GM11168 (cell line): ENCODE measurements at regions not wholly inside any gene's neighbourhood (a gene's known extent, or its start where the extent isn't known, plus 50 kb on each side); places are given as distances from the start of the nearest gene placed in this dataset.
"Not testable (repeated sequence)": the region's sequence is repeated elsewhere in the genome, so short reads cannot be mapped to it uniquely, and the experiment has no call there.

Experiments used
- in situ Hi-C: fragments of 300-500 bp; cut with MboI; formaldehyde crosslinking; loops from one replicate; pipeline ENCODE4 v1.12.0; 2022; ENCODE audit warnings: low sequenced_read_pairs; ENCODE audit not compliant: unreplicated experiment

DNA sequence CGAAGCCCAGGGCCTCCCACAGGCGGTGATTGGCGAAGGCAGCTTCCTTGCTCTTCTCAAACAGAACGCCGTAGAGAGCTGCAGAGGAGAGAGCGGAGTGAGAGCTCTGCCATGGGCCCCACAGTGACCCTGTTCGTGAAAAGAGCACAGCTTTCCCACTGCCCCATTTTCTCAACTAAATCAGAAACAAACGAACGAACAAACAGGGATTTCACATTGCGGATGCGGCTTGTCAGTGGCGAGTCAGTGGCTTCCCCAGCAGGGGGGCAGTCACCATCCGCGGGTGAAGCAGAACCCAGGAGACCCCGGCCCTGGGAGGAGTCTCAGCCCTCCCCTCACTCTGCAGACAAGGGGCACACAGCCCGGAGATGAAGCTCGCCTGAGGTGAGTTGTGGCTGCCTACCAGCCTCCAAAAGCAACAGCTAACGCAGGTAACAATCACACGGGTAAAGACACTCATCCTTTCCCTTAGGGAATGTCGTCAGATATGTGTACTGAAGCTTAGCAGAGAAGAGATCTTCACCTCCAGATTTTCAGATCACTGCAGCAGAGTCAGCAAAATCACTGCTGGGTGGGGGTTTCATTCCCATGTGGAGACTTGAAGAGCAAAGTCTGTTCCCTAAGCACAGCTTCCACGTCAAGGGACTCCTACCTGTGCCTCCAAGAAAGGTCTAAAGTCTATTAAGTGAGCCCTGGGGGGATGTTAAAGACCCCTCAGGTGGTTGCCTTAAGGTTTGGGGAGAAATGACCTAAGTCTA is 51.2 kb upstream of the GPR31 start:
- in situ Hi-C loops, result loop anchor here (5.0 kb wide), 1 partner anchor 108 kb away; no protein-coding TSS in a partner anchor

DNA sequence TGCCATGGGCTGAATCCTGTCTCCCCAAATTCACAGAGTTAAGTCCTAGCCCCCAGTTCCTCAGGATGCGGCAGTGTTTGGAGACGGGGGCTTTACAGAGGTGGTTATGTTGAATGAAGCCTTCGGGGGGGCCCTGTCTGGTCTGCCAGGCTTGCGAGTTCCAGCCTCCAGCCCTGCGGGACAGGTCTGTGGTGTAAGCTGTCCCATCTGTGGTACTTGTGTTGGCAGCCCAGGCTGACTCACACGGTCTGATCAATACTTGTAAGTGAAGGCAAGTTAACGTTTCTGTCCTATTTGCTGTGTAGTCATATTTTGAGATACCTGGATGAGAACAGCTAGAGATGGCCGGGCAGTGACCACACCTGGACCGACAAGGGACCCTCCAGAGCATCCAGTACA is 51.8 kb upstream of the GPR31 start:
- in situ Hi-C loops, result loop anchor here (5.0 kb wide), 1 partner anchor 108 kb away; no protein-coding TSS in a partner anchor

DNA sequence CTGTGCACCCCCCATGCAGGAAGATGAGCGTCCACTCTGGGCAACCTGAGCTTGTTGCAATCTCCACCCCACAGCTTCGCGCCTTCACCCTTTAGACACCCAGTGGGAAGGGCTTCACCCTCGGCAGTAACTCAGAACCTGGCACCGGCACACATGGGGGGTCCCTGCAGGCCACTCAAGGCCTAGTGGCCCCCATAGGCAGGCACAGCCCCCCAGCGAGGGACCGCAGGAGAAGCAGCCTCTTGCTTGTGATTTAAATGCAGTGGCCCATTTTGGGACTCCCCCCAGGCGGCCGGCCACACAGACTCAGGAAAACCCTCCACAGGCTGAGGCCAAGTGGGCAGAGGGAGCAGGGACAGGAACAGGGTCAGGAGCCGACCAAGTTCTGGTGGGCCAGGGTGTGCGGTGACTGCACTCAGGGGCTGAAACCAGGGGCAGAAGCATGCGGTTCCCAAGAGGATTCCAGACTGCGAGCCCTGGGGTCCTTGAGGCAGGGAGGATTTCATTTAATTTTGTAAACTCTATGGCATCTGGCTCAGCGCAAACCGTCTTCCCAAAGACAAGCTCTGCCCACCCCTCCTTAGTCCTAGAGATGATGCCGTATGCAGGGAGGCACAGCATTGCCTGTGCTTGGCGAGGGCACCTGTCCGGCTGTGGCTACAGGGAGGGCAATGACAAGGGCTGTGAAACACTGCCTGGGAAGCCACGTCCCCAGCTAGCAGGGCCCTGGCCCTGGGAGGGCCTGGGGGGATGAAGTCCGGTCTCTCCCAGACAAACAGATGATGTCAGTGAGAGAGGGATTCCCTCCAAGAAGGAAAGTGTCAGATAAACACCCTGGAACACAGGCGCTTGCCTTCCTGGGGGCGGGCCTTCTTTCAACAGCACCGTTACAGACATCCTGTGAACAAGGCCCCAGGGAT is 52.9 kb upstream of the GPR31 start:
- in situ Hi-C loops, result no loop called here

DNA sequence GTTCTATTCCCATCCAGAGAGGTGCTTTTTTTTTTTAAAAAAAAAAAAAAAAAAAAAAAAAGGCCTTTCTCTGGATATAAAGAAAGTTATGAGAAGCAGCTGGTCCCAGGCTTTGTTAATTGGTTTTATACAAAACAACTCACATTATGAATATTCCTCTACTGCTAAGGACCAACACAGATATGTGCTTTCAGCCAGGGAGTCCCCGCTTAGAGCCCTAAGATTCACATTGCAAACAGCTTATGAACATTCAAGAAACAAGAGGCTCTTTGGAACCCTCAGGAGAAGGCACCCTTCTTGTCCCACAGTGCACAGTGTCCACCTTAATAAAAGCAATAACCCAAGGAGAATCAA is 53.5 kb upstream of the GPR31 start:
- in situ Hi-C loops, result no loop called here

DNA sequence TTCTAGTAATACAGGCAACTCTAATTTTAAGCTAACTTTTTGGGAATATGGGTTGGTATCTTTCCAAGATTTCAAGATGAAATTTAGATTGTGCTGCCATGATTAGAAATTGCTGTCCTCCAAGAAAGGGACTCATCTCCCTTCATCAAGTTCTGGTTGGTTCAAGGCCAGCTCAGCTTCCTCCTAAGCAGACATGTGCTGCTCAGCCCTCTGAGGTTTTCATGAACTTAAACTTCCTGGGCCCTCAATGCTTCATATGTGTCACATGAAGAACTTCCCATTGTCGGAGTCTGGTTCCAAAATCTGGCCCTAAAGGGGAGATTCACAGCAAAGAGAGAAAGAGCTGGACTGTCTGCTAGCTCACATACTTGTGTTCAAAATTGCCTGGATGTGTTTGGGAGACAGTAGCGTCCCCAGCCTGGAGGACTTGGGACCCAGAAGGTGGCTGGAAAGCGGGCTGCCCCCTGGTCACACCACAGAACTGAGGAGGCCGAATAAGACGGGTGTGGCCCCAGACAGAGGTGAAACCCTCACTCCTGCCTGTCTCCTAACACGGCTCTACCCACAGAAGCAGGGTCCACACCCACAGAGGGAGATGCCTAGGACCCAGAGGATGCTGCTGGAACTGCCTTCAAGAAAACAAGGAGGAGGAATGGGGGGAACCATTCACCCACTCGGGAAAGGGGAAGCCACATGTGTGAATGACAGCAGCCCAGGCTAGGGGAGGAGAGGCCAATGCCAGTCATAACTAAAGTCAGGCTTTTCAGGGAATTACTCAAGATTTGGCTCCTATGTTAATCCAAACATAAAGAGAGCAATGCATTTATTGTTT is 54.3 kb upstream of the GPR31 start:
- in situ Hi-C loops, result no loop called here

DNA sequence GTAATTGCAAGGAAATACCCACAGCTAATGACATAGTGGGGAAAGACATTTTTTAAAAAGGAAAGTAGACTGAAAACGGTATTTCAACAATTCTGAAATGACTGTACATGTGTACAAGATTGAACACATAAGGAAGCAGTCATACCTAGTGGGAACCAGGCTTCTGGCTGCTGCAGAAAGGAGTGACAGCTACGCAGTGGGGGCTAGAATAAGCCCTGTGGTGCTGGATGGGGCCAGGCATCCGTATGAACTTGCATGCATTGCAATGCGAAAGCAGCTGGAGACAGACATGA is 54.9 kb upstream of the GPR31 start:
- in situ Hi-C loops, result no loop called here

DNA sequence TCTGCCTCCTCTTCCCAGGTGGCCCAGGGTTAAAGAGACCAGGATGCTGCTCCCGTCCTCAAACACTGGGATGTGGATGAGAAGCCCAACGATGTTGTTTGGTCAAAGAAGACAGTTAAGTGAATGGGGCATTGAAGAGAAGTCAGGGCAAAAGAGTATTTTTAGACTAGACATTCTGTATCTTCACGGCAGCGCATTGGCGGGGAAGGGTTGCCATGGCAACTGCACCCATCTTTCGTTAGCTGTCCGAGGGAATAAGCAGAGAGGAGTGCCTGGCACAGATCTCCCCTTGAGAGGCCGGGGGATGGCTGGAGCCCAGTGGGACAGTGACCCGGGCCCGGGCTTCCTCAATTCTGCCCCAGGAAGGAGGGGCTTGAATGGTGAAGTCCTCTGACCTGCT is 56.4 kb upstream of the GPR31 start:
- in situ Hi-C loops, result no loop called here

DNA sequence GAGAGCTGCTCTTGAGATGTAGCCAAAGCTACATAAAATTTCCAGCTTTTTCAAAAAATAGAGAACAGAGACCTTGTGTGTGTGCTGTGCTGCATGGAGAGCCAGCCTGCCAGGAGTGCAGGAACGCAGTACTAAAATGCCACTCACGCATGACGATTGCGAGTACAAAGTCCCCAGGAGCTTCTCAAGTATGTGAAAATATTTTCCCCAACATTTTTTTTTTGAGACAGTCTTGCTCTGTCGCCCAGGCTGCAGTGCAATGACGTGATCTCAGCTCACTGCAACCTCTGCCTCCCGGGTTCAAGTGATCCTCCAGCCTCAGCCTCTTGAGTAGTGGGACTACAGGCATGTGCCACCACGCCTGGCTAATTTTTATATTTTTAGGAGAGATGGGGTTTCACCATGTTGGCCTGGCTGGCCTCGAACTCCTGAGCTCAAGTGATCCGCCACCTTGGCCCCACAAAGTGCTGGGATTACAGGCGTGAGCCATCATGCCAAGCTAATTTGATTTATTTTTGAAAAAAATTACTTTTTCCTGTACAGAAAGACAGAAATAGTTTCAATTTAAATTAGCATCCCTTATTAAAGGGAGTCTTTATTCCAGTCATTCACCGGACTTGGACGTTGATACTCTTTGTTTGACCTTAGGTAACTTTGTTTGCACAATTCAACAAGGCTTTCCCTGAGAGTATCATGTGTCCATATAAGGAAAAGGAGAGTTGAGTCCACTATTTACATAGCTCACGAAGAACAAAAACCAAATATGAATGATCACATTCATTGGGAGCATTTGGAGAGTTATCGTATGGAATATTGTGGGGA is 57.9 kb upstream of the GPR31 start:
- in situ Hi-C loops, result not testable (repeated sequence)

DNA sequence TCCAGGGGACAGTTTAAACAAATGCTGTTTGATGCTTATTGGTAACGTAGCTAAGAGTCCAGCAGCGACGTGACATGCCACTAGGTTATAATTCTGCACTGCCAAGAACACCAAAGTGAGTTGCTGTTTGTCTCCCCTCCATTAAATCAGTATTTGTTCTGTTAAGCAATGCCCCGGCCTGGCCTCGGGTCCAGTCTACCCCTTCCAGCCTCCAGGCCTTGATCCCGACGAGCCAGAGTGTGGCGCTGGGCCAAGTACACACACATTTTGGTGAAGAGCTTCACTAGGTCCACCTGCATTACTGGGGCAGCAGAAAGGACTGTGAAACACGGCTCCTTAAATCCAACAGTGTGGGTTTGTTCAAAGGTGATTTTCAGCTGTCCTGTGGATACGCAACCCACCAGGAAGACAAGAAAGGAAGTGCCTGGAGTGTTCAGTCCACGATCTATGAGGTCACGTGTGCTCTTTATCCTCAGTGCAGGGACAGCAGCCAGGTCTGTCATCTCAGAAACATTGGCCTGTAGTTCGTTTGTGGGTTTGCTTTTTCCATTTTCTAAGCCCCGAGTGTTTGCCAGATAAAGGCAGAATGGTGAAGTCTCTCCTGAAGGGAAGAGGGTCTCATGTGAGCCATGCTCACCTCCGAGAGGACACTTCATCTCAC is 58.7 kb upstream of the GPR31 start:
- in situ Hi-C loops, result not testable (repeated sequence)

DNA sequence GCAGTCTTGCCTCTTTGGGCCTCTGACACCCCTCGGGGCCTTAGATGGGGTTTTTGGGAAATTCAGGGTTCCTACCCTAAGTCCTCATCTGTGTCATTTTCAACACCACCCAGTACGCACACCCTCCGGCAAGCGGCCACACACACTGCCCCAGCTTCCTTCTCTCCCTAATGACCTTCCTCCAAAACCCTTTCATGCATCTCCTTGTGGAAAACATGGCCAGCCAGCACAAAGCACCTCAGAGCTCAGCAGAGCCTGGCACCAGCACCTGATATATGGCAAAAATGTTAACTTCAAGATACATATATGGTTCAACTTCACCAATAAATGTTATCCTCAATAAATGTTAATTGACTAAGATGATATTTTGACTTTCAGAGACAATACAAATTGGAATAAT is 59.3 kb upstream of the GPR31 start:
- in situ Hi-C loops, result not testable (repeated sequence)

DNA sequence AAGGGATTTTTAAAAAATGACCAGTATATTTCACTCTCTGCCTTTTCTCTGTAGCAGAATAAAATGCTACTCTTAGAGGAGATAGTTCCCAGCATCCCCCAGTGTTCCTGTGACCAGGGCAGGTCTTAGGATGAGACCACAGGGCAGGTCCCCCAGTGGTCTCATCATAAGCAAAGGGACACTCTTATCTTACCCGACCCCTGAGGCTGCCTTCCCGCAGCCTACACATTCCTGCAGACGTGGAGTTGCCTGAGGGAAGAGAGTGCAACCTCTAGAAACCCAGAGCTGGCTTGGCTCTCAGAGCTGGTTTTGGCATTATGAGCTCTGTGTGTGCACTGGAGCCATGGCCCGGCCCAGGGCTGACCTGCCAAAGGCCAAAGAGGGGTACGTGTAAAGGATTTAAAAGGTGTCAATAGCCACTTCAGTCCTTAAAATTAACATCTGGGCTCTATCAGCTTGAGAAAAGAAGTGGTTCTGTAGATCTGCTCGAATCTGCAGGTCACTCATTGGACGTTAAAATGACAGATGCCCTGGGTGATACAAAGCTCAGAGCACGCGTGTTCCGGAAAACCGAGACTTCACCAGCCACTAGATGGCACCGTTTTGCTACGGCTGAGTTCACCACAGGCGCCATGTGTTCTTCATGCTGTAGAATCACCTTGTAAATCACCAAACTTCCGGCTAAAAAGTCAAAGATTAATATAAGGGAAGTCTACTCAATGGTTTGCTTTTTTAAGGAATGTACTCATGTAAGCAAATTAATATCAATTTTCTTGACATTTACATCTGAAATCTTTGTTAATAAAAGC is 60.4 kb upstream of the GPR31 start:
- in situ Hi-C loops, result not testable (repeated sequence)

DNA sequence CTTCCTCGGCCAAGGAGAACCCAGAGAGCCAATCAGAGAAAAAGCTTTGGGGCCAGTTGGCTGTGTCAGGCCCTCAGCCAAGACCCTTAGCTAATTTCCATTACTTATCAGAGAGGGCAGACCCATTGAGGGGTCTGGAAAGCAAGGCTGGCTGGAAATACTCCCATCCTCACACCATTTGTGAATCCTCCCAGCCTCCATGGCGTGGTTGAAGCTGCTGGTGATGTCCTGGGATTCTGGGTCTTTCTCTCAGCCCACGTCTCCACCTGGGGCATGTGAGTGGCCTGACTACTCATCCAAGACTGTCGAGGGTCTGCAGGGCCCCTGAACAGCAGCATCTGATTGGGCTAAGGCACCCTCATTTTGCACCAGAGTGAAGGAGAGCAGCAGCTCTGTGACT is 61.3 kb upstream of the GPR31 start:
- in situ Hi-C loops, result not testable (repeated sequence)

DNA sequence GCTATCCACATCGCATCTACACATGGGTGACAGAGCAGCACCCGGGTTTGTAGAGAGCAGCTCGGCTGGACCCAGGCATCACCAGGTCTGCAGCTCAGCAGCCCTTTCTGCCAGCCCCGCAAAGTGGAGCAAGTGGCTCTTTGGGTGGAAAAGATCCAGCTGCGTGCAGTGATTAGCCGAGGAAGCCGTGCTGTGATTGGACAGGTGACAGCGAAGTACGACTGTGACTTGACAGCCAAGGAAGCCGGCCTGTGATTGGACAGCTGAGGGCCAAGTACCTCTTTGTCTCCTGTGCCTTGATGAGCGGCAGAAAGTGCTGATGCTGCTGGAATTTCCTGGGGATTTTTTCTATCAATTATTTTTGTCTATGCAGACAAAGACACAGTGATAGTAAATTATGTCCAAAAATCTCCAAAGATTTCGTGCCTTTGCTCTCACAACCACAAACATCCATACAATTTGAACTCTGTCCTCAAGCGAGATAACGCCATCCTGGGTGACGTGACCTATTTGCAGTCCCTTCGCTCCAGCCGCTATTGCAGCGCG is 62.3 kb upstream of the GPR31 start:
- in situ Hi-C loops, result no loop called here

DNA sequence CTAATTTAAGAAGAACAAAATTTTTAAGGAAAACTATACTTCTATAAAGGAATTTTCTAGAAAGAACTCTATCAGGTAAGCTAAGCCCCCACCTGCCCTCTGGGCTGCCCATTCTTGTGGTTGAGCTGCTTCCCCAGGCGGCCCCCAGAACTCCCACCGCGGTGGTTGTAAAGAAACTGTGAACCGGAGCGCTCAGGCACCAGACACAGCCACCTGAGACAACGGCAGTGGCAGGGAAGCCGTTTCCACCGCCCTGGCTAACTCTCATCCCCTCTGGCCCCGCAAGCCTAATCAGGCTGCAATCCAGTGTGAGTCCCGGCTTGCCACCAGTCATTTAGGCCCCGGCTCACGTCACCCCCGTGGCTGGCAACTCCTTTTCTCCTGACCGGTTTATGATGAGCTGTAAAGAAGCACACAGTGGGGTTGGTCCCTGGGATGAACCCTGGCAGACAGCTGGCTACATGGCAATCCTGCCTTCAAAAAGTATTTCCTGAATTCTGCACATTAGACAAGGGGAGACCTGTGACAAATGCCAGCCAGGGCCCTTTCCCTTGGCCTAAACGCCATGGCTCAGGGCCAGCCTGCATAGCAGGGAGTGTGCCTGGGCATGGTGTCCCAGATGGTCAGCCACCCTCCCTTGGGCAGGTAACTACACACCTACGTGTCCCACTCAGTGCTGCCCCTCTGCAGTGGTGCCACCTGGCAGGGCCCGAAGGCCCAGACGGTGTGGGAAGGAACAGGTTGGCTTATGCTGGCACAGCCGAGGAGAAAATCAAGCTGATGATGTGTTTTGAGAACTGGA is 63.8 kb upstream of the GPR31 start:
- in situ Hi-C loops, result no loop called here

DNA sequence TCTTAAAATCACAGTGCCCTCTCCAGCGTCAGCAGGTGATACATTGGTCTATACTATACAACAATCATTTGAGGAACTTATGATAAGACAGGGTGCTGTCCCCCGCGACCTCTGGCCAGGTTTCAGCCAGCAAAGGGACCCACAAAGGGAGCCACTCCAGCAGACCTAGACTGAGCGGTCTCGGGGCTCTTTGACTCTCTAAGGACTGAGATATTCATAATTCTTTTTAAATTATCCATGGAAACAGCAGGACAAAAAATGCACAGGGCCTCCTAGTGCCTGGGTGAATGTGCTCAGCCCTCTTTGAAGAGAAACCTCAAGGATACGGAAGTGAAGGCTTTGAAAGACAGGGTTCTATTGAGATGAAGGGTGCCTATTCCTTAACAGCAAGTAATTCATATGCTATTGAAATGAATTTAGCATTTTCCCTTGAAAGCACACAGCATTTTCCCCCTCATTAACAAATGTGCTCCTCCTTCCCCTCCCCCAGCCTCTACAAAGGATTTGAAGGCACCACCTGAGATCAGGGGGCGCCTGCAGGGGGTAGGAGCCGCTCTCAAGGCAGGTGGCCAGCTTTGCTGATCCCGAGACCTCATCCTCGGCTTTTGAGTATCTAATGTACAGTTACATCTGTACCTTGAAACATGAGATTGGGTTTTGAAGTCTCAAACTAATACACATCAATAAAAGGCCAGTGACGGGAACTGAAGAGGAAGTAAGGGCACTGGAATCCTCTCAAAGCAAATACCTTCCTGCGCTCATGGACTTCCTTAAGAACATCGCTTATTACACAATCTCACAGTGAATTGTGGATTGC is 65.3 kb upstream of the UNC93A start:
- in situ Hi-C loops, result not testable (repeated sequence)

DNA sequence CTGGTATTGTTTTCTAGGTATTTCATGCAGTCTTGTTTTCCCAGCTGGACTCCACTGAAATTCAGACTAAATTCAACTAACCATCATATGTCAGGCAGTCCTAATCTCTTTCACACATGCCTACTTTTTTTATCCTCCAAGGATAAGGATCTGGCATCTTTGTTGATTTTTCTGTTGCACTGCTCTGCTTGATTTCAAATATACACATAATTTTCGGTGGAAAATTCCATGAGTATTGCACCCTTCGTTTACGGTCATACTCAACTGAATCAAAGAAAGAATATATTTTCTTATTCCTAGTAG is 64.8 kb upstream of the UNC93A start:
- in situ Hi-C loops, result no loop called here

DNA sequence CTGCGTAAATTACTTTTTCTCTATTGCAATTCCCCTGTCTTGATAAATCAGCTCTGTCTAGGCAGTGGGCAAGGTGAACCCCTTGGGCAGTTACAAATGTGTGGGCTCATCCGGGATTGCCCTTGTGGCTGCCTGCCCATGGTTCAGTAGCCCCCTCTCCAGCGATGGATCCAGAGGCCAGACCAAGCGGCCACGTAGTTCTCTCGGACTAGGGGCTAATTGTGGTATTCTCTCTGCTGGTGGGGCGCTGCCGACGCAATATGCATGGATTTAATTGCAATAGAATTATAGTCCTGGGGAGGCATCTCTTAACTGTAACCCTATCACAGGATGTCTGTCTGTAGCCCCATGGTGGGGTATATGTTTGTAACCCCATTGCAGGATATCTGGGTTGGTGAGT is 64.3 kb upstream of the UNC93A start:
- in situ Hi-C loops, result no loop called here
